Inflammatory macrophage (primary cell): ENCODE measurements at regions not wholly inside any gene's neighbourhood (a gene's known extent, or its start where the extent isn't known, plus 50 kb on each side); places are given as distances from the start of the nearest gene placed in this dataset.

ENCODE experiments used
- DNase-seq, 2 donors: peaks; one replicate each; pipeline ENCODE4 v3.0.0-alpha.2; 2020 to 2022

DNA sequence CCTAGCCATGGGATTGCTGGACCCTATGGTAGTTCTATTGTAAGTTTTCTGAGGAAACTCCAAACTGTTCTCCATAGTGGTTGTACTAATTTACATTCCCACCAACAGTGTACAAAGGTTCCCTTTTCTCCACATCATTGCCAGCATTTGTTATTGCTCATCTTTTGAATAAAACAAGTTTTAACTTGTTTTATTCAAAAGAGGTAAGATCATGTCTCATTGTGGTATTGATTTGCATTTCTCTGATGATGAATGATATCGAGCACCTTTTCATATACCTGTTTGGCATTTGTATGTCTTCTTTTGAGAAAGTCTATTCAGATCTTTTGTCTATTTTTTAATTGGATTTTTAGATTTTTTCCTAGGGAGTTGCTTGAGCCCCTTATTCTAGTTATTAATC is 819.1 kb downstream of the TUSC7 start:
- no peak for DNase-seq

DNA sequence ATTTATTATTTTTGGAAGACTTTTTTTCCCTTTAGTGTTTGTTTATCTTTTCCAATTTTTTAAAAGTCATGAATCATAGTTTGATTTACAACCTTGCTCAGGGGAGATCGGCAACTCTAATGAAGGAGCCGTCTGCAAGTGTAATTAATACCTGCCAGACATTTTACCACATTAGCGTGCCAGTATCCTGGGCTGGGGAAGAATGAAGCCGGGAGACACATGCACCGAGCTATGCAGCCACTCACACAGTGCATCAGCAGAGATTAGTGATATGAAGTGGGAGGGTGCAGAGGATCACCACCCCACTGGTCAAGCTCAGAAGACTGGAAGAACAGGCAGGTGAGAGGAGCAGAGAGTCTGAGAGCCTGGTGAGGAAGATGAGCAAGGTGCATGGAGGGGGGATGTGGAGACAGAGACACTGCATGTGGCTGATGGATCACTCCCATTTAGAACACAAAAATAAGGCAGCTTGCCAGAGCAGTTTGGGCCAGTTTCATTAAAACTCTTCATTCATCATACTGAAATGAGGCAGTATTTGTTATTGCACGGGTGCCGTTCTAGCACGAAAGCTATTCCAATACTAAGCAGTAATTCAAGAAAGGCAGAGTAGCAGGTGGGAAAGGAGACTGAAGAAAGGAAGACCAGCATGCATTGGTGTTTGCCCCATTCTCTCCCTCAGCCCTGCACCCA is 821.6 kb downstream of the TUSC7 start:
- DNase-seq, result no peak

DNA sequence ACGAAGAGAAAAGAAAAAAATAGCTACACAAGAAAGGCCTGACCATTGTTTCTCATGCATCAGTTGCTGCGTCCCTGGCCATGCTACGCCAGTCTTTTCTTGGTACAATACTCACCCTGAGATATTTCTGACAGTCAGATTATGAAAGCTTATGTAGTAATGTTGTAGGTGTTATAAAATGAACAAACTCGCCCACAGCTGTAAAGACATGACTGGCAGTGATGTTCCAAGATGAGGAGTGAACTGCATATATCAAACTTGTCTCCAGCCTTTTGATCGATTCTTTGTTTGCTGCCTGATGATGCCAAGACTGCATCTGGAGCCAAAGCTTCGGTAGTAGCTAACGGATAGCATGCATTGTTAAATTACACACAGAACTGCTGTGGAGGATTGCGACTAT is 822.7 kb downstream of the TUSC7 start:
- no peak for DNase-seq

DNA sequence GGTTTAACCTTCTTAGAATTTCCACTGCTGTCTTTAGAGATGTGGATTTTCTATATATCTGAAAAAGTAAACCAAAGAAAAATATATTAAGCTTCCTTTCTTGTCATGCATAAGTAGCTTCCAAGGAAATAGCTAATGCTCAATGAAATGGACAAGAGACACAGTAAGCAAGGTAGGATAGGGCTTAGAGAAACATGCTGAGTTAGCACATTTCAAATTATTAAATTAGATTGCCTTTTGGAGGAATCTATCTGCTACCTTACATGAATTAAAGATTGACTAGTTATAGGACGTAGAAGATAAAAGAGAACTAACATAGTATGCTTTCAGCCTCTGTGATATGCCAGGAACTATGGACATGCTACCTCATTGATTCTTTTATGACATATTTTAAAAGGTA is 824.6 kb downstream of the TUSC7 start:
- no peak for DNase-seq

DNA sequence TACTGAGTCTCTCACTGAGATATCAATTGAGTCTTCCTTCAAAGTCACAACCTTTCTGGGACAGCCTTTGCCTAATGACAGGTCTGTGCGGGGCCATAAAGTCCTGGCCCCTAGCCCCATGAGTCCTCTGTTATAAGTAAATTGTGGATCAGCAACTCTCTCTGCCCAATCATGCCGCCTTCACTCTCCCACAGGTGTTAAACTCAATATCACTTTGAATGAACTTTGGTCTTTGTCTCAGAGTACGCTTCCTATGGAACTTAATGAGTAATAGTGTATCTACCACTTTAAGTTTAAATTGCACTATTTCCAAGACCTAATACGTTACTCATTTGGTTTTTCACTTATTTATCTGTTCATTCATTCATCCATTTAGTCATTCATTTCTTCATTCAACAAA is 826.4 kb downstream of the TUSC7 start:
- DNase-seq, result no peak

DNA sequence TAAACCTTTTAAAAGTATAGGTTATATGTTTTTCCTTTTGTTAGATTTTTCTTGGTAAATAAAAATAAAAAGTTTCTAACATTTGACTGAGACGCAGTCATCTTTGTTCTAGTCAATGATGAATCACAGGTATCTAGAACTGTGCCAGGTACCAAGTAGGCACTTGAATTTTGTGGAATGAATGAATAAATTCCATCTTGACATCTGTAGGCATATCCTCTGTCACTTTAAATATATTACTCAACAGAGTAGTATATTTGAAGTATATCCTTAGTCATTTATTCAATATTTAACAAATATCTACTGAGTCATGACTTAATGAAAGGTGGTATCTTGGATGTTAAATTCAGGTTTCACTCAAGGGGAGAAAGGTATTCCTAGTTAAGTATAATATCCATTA is 828.4 kb downstream of the TUSC7 start:
- no peak for DNase-seq

DNA sequence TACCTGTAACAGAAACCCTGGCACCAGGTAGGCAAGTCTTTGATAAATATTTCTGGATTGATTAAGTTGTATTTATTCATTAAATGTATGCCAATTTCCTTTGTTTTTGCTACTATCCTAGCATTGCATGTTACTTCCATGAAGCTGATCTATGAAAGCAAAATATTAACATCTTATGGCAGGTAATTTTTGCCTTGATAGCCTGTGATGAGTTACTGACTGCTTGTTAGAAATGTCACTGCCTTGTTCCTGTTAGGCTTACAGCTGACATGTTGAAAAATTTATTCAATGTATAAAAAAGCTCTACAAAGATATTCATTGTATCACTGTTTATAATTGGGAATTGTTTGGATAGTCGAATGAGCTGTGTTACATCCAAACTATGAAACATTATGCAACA is 830.1 kb downstream of the TUSC7 start:
- DNase-seq, result no peak

DNA sequence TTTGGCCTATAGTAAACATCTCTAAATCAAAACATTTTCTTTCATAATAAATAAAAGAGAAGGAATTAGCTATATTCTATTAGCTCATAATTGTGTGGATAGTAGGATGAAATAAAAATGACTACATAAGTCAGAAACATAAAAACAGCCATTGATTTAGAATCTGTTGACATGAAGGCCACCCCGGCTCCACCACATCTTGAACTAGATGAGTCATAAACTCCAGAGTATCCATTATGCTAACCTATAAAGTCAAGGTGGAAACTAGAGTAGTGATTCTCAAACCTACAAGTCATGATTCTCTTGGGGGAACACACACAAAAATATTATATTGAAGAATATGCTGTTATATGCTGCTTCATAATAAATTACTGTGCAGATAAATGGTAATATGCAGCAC is 831.0 kb downstream of the TUSC7 start:
- no peak for DNase-seq

DNA sequence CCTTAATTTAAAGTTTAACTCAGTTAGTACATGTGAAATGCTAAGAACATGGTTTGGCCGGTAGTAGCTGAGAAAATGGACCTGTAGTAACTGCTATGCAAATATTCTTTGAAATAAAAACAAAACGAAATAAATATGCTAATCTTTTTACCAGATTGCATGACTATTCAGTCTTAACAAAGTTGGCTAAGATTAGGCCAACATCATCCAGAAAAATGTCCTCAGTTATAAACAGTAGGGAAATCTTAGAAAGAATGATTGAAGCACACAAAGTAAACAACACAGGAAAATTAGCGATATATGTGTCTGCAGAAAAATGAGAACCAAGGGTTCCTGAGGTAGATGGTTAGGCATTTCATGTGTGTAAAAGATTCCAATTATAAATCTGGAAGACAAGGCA is 832.1 kb downstream of the TUSC7 start:
- DNase-seq, result no peak

DNA sequence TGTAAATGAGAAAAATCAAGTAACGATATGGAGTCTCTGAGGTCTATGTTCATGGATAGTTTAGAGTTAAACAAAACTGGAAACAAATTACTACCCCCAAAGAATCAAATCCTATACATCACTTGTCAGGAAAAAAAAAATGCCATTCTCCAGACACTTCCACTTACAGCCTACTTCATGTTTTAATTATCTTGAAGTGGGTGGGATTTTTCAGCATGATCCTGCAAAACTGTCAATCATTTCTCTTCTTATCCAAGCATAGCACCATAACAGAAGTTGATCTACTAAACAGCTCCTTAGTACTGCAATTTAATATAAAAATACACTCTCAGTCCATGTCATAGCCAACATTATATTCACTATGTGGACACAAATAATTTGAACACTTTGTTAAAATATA is 833.9 kb downstream of the TUSC7 start:
- no peak for DNase-seq

DNA sequence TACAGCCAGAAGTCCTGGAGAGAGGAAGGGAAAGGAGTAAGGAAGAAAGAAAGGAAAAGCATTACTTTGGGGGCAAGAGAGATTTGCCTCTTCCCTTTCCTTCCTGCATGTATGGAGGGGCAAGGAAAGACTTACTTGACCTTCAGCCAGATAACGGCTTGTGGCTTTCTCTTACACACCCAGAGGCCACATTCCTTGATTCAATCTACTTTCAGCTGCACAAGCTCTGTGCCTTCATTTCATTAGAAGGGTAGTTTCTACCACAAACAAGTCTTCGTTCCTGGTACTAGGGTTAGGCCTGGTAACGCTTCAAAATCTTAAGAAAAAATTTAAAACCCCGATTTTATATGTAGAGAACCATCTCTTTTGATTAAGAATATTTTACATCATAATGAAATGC is 835.9 kb downstream of the TUSC7 start:
- DNase-seq, result no peak

DNA sequence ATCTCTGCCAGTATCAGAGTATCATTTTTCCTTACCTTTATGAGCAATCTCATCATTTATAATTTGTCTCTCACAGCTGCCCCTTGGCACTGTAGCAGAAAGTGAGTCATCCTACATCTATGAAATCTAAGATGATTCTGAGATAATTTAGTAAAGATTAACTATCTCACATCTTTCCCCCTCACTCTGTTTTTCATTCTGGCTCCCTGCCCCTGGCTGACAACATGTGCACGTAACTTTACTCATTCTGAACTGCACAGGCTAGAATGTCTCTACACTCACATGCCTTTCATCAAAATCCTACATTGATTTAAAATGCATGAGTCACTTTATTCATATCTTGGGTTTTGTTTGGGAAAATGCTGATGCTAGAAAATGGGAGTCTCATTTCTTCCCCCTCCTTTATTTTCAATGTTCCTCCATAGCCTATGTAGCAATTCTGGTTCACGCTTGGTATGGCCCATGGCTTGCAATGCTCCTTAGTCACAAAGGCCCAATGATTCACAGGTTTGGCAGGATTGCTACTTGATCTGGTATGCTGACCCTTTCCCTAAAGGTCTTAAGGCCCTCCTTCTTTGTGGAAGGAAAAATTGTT is 838.5 kb downstream of the TUSC7 start:
- no peak for DNase-seq

DNA sequence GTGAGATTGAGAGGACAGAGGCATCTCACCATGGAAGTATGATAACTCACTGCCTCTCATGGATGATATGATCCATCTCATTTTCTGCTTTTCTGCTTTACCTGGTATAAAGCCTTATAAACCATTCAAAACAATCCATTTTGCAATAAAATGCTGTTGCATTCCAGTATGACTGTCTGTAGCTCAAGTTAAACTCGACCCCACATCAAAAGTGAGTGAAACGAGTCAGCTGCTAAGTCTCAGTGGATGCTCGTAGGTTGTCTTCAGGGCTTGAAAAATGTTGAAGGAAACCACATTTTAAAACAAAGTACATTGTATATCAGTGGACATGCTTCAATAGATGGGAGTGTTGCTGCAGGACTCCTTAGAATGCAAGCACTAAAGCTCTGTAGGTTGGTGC is 839.0 kb downstream of the TUSC7 start:
- DNase-seq, result no peak

DNA sequence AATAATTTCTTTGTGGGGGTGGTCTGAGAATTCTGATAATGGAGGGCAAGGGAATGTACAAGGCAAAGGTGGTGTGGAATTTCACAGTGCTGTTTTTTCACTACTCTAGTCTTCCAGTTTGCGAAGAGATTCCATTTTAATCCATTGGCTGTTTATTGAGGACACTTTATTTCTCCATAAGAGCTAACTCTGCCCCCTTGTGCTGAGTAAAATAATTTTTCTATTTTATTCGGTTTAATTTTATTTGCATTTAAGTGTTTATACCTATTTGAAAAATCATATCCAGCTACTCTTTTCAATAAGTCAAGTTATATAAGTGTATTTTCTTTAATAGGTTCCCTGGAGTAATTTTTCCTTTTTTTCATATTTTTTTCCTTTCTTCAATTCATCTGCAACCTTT is 840.1 kb downstream of the TUSC7 start:
- DNase-seq, result no peak

DNA sequence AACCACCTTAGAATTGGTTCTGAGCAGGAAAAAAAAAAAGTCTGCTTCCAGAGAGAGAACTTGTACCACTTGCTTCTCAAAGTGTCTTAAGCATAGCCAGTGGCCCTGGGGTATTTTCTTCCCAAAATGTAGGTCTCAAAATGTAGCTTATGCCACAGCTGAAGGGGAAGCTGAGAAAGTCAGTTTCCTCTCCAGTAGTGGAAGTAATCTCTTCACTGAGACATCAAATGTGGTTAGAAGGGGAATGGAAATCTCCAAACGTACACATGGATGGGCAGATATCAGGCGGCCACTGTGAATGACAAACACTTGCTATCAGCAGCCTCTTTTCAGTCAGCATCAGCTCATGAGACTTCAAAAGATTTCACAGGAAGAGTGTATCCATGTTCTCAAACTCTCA is 841.2 kb downstream of the TUSC7 start:
- DNase-seq, result peak; percentile 44 to 52

DNA sequence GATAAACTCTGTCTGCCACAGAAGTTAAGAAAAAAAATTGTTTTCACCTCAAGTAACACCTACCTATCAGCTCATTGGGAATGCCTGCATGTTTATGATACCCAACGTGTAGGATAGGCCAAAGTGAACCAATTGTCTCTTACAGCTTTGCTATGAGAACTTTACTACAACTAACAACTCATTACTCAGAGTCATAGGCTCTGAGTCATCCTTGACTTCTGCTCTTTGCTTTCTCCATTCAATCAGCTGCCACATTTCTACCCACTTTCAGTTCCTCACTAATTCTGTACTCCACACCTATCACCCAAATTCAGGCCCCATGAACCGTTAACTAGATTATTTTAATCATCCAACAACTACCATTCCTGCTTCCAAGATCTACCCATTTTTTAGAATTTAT is 843.9 kb downstream of the TUSC7 start:
- peak; percentile 87 to 90 for DNase-seq

DNA sequence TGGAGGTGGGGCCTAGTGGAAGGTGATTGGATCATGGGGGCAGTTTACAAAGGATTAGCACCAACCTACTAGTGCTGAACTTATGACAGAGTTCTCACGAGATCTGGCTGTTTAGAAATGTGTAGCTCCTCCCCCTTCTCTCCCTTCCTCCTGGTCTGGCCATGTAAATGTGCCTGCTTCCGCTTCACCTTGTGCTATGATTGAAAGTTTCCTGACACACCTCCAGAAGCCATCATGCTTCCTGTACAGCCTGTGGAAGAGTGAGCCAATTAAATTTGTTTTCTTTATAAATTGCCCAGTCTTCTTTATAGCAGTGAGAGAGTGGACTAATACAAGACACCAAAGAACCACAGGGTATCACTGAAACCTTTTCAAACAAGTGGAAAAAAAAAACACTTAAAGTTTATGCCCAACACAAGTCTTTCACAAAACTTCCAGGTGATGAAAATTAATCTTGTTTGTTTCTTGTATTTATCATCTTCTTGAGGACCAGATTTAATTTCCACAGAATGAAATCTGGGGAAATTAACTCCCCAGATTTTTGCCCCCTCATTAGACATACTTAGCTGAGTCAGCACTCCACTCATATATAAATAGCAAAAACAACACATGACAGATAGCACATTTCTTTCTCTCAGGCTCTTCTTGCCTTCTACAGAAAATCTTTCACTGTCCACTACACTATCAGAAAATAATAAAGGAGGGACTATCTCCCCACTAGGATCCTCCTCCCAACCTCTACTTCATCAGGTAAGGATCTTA is 847.2 kb downstream of the TUSC7 start:
- no peak for DNase-seq

DNA sequence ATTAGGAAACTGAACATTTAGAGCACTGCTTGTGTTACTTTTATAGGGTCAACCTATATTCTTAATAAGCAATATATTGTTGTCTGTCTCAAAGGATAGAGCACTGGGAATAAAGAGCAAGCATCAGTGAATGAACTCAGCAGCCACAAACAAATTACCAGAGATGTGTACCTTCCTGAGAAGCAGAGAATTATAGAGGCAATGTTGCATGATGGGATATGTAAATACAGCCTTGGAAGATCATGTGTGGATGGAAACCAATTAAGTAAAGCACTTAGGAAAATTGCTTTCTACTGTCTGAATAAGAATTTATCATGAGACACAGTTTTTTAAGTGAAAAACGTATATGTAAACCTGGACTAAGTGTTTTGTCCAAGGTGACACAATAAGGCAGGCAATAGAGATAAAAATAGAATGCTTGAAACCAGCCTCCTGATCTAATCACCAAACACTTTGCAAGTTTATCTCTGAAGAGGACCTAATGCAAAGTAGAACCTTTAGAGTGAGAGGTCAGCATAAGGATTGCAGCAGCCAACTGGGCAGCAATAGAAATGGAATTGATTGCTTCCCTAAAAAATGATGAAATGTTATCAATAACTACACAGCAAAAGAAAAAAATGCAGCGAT is 848.0 kb downstream of the TUSC7 start:
- no peak for DNase-seq

DNA sequence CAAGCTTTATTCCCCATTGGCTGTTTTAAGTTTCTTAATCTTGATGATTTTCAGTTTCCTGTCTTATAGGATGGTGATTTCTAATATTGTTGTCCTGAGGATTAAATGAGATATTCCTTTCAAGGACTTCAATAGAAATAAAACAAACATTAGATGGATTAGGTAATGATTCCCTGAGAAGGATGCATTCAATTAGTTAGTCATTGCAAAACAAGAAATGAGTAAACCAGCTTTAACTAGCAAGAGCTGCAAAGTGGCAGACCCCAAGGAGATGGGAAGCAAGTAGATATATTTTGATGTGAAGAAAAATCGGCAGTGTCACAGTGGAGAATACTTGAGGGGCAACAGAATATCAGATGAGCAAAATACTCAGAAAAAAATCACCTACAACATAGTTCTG is 849.1 kb downstream of the TUSC7 start:
- DNase-seq, result no peak

DNA sequence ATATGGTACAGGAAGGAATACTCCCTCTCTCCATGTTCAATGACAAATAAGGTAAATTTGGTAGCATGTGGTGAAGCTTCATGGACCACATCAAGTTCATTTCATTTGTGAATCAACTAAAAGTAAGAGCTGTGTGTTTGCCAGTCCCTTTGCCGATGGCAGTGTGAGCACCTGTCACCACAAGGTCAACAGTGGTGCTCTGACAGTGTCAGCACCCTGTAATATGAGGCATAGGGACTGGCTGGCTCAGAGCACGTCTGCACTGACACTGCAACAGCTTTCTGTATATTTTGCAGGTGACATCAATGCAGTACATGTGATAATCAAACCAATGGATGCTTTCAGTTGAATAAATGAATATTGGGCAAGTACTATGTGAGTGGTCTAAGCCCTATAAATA is 852.4 kb downstream of the TUSC7 start:
- DNase-seq, result no peak

DNA sequence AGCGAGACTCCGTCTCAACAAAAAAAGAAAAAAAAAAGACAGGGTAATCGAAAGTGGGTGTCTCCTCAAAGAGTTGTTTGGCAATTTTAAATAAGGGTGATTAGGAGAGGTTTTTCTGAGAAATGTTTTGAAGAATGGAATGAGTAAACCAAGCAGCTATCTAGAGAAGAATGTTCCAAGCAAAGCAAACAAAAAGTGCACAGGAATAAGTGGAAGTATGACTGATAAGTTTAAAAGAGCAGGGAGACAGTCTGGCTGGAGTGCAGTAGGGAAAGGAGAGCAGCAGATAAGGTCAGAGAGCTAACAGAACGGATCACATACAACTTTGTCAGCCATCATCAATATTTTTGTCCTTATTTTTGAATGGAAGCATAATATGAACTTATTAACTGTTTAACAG is 853.5 kb downstream of the TUSC7 start:
- no peak for DNase-seq

DNA sequence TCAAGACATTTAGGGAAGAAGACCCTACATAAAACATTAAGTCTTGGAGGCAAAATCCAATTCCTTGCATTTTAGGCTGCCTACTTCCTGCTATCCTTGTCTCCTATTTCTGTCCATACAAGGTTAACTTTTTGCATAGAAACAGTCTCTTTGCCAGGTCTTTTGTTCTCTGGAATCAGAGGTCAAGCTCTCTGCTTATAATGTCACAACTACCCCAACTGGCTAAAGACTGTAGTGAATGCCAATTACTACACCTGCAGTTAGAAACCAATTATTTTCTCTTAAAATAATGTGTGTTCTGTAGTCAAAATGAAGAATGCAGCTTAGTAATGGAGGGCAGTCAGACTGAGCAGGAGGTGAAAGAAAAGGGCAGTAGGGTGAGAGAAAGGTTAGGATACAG is 856.2 kb downstream of the TUSC7 start:
- DNase-seq, result no peak

DNA sequence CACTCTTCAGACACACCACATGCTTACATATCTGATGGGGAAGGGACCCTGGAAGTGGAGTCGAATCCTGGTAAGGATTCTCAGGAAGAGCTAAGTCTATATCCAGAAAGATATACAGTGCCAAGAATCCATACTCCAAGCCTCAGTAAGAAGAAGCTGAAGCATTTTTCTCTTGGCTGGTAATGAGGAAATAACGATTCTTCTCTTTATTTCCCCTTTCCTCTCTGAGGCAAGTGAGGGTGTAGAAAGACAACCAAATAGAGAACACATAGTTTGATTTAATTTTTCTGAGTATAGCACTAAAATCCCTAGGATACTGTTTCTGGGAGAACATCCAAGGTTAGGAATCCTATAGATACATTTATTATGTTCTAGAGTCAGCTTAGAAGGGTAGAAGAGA is 857.3 kb downstream of the TUSC7 start:
- peak; percentile 37 to 79 for DNase-seq

DNA sequence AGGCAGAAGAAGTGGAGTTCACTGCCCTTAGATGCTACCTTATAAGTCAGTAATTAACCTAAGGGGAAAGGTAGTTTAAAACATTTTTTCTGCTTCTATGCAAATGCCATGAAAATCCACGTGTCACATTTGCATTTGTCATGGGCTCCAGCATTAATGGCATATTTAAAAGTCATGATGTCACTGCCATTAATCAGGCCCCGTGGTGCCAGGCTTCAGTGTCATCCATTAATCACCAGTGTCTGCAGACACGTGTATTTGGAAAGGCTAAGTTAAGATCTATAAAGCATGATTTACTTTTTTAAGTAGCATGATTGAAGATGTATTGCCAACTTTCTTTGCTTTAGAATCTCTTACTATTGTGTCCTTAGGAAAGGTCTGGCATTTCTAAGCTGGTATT is 857.8 kb downstream of the TUSC7 start:
- no peak for DNase-seq
